ENCODE measurements at regions not wholly inside any gene's neighbourhood (a gene's known extent, or its start where the extent isn't known, plus 50 kb on each side); places are given as distances from the start of the nearest gene placed in this dataset.

DNA sequence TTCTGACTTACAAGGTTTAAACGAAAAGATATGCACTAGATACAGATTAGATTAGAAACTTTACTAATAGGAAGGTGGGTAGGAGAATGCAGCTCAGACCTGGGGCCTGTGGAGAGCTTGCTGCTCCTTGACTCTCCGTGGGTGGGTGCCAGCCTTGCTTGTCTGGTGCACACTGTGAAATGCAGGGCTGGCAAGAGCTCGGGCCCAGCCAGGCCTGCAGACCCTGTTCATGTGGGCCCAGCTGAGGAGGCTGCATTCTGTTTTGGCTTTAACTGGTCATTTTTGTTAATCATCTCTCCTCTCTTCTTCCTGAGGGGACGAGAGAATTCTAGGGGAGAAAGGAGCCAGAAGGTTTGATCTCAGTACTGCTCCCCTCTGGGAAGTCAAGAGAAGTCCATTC, 325.4 kb downstream of the QKI start:
- DNase-seq (ENCODE audit: extremely low read depth, insufficient read length), result no peak
- Histone ChIP-seq H3K27me3 (replicated peaks; ENCODE audit: control insufficient read depth, insufficient read depth, low read length) (no peaks in the 10 kb centered on the region), H3K36me3 (ENCODE audit: control insufficient read depth, insufficient read depth, low read length) (no peaks in the 10 kb centered on the region), H3K4me3 (replicated peaks; ENCODE audit: low read depth, low read length) (no peak overlapping the region)
- TF ChIP-seq, protein P1, sequence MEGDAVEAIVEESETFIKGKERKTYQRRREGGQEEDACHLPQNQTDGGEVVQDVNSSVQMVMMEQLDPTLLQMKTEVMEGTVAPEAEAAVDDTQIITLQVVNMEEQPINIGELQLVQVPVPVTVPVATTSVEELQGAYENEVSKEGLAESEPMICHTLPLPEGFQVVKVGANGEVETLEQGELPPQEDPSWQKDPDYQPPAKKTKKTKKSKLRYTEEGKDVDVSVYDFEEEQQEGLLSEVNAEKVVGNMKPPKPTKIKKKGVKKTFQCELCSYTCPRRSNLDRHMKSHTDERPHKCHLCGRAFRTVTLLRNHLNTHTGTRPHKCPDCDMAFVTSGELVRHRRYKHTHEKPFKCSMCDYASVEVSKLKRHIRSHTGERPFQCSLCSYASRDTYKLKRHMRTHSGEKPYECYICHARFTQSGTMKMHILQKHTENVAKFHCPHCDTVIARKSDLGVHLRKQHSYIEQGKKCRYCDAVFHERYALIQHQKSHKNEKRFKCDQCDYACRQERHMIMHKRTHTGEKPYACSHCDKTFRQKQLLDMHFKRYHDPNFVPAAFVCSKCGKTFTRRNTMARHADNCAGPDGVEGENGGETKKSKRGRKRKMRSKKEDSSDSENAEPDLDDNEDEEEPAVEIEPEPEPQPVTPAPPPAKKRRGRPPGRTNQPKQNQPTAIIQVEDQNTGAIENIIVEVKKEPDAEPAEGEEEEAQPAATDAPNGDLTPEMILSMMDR (IDR thresholded peaks at IDR 0.05; ENCODE audit: insufficient read depth, low read length, poor library complexity, severe bottlenecking), result no peak

DNA sequence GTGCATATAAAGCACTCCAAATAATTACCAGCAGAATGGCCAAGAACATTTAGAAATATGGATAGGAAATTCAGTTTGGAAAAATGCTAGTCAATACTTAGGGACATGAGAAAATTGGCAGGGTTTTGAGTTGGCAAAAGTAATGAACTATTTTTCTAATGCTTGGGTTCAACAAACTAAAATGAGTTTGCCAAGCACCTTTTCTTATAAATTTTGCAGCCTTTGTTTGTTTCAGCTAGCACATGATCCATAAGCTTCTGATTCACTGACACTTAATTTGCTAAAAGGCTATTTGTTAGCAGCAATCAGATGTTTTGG, 324.8 kb downstream of the QKI start:
- TF ChIP-seq, protein P1 (IDR thresholded peaks at IDR 0.05; ENCODE audit: insufficient read depth, low read length, poor library complexity, severe bottlenecking), result no peak
- Histone ChIP-seq H3K27me3 (replicated peaks; ENCODE audit: control insufficient read depth, insufficient read depth, low read length) (no peaks in the 10 kb centered on the region), H3K36me3 (ENCODE audit: control insufficient read depth, insufficient read depth, low read length) (no peaks in the 10 kb centered on the region), H3K4me3 (replicated peaks; ENCODE audit: low read depth, low read length) (no peak overlapping the region)
- DNase-seq (ENCODE audit: extremely low read depth, insufficient read length), result no peak

DNA sequence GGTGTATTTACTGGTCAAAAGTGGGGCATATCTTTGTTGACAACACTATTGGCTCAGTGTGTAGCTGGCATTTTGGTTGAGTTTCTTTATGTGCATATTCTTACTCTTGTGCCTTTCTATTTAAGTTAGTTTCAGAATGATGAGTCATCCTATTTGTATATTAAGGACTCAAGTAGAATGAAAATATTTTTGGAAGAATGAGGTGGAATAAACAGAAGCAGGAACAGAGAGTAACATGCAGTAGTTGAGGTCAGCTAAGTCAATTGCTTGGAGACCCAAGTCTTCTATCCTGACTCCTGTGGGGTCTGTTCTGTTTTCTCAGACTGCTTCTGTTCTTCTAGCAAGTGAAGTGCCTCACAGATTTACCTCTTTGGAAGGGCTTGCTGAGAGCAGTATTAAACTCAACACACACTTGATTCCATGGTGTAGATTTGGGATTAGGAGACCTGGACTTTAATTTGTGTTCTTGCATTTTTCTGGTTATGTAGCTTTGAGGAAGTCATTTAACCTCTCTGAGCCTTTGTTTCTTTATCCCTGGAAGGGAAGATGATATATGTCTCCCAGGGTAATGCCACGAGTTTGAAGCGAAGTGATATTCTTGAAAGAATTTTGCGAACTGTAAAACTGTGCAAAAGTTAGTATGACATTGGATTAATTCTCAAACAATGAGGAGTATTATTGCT, 324.3 kb downstream of the QKI start:
- DNase-seq (ENCODE audit: extremely low read depth, insufficient read length), result peak; percentile 32
- TF ChIP-seq, protein P1 (IDR thresholded peaks at IDR 0.05; ENCODE audit: insufficient read depth, low read length, poor library complexity, severe bottlenecking), result no peak
- H3K27me3 ChIP-seq (replicated peaks; ENCODE audit: control insufficient read depth, insufficient read depth, low read length), result no peaks in the 10 kb centered on the region

DNA sequence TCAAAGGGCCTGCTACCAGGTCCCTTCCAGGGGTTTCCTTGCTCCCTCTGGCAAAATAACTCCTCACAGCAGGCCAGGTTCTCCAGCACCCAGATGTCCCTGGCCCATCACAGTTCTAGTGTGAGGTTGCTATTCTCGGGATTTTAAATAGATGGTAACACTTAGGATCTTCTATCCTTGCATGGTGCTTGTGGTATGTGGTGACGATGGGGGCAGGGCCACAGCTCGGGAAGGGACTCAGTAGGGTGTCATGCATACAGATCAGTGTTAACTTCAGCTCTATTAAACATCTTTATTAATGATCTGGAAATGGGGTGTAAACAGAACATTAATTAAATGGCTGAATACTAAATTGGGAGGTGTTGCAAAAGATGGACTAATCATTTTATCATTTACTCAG, 323.8 kb downstream of the QKI start:
- Histone ChIP-seq H3K27me3 (replicated peaks; ENCODE audit: control insufficient read depth, insufficient read depth, low read length) (no peaks in the 10 kb centered on the region), H3K4me3 (replicated peaks; ENCODE audit: low read depth, low read length) (no peak overlapping the region), H3K36me3 (ENCODE audit: control insufficient read depth, insufficient read depth, low read length) (no peaks in the 10 kb centered on the region)
- TF ChIP-seq, protein P1 (IDR thresholded peaks at IDR 0.05; ENCODE audit: insufficient read depth, low read length, poor library complexity, severe bottlenecking), result no peak
- DNase-seq (ENCODE audit: extremely low read depth, insufficient read length), result no peak

More for the DNA sequence above, 324.3 kb downstream of the QKI start:
- no peak overlapping the region for H3K4me3 ChIP-seq (replicated peaks; ENCODE audit: low read depth, low read length)
- no peaks in the 10 kb centered on the region for H3K36me3 ChIP-seq (ENCODE audit: control insufficient read depth, insufficient read depth, low read length)

DNA sequence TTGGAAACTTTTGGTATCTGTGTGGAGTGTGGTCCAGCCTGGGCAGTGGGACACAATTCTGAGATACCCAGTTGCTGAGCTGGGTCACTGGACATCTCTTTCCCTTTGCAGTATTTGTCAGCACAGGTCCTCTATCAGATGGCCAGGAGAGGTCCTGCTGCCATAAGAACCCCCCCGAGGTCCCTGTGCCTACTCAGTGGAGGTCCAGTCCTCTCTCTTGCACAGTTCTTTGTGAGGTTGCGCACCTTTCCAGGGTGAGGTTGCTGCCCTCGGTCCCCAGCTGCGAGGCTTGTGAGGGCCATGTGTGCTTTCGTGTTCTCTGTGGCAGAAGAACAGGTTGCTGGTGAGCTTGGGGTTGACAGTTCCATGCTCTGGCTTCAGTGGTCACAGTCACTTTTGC, 320.6 kb downstream of the QKI start:
- TF ChIP-seq, protein P1 (IDR thresholded peaks at IDR 0.05; ENCODE audit: insufficient read depth, low read length, poor library complexity, severe bottlenecking), result no peak
- no peaks in the 10 kb centered on the region for H3K27me3 ChIP-seq (replicated peaks; ENCODE audit: control insufficient read depth, insufficient read depth, low read length)
- no peak overlapping the region for H3K4me3 ChIP-seq (replicated peaks; ENCODE audit: low read depth, low read length)
- no peak for DNase-seq (ENCODE audit: extremely low read depth, insufficient read length)
- no peaks in the 10 kb centered on the region for H3K36me3 ChIP-seq (ENCODE audit: control insufficient read depth, insufficient read depth, low read length)

DNA sequence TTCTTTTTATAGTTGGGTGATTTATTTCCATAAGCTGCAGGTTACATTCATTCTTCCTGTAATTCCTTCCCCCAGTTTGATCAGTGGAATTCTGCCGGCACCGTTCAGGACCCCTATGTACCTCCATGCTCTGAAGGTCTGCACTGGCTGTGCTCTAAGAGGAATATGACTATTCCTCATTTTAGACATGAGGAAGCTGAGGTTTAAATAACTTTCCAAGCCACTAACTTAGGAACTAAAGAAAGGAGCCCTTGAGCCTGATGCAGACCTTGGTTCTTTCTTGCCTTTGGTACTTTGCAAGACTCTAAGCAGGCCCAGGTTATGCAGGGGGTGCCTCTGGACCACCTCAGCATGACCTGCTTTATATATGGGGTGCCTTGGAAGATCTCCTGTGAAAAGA, 318.5 kb downstream of the QKI start:
- no peak for DNase-seq (ENCODE audit: extremely low read depth, insufficient read length)
- TF ChIP-seq, protein P1 (IDR thresholded peaks at IDR 0.05; ENCODE audit: insufficient read depth, low read length, poor library complexity, severe bottlenecking), result no peak
- Histone ChIP-seq H3K4me3 (replicated peaks; ENCODE audit: low read depth, low read length) (no peak overlapping the region), H3K36me3 (ENCODE audit: control insufficient read depth, insufficient read depth, low read length) (no peaks in the 10 kb centered on the region), H3K27me3 (replicated peaks; ENCODE audit: control insufficient read depth, insufficient read depth, low read length) (no peaks in the 10 kb centered on the region)

Measured in GM06990 (cell line).